ENCODE measurements at regions not wholly inside any gene's neighbourhood (a gene's known extent, or its start where the extent isn't known, plus 50 kb on each side); places are given as distances from the start of the nearest gene placed in this dataset.

DNA sequence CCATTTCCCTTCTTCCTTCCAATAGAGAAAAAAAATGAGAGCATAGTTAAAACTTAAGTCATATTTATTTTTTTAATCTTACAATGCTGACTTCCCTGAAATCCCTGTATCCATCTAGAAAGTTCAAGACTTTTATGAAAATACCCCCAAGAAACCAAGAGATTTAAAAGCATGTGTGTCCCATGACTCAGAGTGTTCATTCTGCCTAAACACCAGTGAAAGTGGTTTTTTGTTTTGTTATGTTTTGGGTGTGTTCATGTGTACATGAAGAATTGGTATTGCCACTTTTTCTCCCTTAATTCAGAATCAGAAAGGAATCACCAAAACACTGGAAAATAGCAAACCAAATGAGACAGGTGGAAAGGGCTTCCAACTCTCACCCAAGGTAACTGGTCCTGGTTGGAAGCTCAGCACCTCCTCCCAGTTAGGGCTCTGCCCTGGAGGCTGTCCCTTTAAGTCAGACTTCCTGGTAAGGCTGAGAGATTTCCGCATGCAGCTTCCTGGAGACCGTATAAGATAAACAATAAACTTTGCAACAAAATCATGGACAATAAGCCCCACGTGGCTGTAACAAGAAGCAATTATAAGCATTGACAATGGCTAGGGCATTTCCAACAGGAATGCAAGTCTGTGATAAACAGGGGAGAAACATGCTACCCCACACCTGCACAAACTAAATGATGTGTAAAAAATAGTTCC, 121.9 kb upstream of the ARHGEF3 start:
- DNase-seq, result peak; percentile 33

DNA sequence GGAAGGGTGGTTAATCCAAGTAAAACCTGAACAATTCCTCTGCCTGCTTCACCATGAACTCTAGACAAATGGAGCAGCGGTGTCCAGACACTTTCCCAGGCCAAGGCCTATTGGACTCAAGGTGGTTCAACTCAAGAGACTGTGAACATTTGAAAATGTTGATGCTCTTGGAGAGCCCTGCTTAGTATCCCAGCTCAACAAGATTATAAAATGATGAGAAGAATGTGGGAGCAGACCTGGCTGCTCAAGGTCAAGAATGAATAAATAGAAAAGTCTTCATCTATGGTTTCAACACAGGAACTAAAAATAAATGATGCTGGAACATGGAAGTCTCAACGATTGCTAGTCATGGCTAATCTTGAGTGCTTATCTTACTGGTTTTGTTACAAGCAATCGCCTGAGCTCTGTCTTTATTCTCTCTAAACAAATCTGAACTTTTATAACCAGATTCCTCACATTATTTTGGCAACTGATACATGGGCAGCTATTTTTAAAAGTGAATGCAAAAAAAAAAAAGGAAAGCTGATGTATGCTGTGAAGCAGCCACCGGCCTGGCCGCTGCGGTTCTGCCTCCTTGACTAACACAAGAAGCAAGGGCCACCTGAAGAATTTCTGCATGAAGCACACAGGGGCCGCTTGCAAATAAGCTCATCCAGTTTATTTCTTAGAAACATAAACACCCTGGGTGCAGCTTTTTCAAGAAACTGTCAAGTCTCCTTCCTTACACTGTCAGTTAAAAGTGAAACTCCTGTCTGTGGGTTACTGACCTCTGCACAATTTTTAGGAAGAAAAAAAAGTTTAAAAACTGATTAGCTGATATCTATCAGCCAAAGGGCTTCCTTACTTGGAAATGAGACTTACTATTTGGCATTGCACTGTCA, 120.1 kb upstream of the ARHGEF3 start:
- DNase-seq, result peak; percentile 18

DNA sequence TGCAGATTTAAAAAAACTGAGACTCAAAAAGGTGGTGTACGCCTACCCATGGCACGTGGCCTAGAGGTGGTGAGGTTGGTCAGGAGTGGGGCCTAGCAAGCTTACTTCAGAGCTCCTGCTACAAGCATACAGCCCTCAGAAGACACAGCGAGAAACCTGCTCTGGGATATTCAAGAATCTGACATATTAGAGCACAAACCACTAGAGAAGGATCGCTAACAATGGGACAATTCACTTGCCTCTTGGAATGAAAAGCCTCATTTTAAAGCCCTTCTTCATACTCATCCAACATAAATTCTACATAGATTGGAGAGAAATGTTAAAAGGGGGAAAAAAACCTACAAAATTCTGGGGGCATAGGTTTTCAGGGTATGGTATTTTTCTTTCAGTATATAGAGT, 118.0 kb upstream of the ARHGEF3 start:
- no peak for DNase-seq

DNA sequence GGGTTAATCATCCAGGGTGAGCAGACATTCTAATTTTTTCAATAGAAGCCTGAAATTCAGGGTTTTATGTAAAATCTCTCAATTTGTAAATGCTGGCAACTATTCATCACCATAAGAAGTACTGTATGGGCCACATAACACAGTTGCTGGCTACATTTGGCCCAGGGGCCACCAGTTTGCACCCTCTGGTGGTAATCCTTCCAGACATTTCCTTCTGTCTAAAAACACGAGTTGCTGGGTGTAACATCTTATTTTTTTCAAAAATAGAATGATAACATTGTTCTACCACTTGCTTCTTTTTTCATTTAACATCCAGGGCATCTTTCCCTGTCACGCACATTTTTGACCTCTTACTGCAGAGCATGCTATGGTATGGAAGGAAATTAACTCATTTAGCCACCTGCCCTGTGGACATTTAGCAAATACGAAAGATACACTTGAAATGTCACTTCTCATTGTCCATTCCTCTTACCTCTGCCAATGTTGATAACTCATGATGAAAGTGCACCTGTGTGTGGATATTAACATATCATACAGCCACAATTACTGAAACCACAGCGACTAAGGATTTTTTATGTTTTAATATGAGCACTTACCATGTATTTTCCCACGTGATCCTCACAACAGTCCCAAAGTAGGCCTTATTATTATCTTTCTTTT, 117.5 kb upstream of the ARHGEF3 start:
- no peak for DNase-seq

GRCh38 chr3:56918111-56918568, 116.4 kb upstream of the ARHGEF3 start:
- peak; percentile 72 for DNase-seq

GRCh38 chr3:56917361-56918110, 115.8 kb upstream of the ARHGEF3 start:
- no peak for DNase-seq

DNA sequence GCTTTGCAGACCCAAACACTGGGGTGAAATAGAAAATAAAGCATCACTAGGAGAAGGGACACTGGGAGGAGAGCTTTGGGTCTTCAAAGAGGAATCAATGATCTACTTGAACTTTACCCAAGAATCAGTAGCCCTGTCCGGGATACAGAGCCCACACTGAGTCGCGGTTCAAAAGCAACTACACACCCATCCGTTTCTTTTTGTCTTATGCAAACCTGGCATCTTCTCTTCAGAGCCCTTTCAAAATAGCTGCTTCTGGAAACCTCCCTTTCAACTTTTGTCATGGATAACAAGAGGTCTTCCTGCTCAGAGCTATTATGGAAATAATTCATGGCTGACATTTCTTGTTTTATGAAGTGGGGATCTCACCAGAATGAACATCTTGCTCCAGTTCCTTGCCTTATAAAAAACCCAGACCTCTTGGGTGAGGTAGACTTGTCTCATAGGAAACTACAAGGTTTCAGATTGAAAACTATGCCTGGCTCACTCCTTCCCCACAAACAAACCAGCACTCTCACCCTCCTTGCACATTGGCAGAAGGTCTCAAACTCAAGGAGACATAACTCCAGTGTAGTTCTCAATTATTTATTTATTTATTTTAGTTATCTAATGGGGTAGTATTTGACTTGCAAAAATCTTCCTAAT, 115.1 kb upstream of the ARHGEF3 start:
- DNase-seq, result no peak

DNA sequence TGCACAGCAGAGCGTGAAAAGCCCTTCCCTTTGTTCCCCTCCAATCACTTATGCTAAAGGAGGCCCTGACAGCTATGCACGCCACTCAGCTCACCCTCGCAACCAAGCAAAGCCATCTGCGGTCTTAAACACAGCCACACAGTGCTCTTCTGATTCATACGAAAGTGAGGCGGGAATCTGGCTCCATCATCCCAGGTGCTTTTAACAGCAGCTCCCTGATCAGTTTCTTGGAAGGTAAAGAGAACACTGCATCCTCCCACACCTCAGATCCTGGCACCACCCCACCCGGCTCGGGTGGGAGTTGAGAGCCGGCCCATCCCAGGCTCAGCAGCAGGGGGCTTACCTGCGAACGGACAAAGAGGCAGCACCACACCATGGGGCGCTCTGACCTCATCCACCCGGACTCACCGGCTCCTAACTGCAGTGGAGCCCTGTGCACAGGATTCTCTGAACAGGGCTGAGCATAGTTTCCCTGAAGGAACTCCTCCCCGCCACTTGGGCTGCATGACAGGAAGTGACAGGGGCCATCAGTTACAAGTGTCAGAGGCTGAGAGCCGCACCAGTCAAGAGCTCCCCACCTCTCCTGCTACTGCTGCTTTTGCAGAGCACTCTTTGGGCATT, 114.3 kb upstream of the ARHGEF3 start:
- peak; percentile 69 for DNase-seq

DNA sequence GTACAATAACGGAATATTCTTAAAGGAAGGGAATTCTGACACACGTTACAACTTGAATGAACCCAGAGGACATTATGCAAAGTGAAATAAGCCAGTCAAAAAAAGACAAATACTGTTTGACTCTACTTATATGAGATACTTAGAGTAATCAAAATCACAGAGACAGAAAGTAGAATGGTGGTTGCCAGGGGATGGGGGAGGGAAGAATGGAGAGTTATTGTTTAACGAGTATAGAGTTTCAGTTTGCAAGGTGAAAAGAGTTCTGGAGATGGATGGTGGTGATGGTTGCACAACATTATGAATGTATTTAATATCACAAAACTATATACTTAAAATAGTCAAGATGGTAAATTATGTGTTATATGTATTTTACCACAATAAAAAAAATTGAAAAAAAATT, 112.9 kb upstream of the ARHGEF3 start:
- peak; percentile 25 for DNase-seq

DNA sequence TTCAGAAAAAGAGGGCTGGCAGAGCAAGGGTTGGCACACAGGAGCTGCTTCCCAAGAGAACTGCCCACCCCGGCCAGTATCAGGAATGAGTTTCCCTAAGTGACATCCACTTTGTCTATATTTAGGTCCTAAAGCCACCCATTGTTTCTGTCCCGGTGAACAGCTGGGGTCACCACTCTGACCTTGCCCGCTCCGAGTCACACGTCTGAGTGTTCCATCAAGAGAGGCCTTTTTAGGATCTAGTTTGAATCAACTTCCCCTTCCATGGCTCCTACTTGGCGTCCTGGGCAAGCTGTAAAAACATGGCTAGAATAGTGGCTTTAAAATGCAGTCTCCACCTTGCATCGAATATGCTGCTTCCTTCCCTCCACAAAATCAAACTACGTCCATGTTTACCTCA, 109.6 kb upstream of the ARHGEF3 start:
- no peak for DNase-seq

GRCh38 chr3:56909349-56909748, 107.6 kb upstream of the ARHGEF3 start:
- no peak for DNase-seq

DNA sequence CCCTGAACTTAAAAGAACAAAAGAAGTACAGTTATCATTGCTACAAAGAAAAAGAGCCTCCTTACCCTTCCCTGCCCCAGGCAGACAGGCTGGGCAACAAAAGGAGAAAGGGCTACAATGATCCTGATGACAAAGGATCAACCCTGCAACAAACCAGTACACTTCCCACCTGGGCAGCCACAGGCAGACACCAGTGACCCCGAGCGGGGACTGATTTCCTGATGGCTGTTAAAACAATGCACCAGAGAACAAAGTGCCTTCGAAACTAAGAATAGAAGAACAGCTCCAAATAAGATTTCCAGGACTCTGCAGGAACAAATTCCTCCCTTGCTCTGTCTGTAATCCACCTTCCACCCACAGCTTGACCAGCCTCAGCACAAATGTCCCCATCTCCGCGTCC, 106.3 kb upstream of the ARHGEF3 start:
- DNase-seq, result no peak

- DNase-seq, result no peak
These were observed 102.9 kb upstream of the ARHGEF3 start for GRCh38 chr3:56904552-56905215.

DNA sequence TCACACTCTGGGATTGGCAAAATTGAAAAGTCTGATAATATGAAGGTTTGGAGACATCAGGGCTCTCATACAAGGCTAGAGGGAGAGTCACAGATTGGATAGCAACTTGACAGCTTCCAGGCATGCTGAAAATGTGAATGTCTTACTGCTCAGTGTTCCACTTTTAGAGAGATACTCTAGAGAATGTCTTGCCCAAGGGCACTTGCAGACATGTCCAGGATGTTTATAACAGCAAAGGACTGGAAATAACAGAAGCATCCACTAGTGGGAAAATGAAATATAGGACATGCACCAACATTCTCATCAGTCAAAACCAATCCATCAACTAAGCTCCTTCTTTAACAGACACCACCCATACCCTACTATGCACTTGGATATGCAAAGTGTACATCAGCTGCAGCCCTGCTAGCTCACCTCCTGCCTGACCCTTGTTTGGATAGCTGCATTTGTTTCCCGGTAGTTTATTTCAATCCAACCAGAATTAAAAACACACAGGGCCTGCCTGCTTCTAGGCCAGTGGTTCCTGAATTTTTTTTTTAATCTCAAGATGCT, 101.6 kb upstream of the ARHGEF3 start:
- DNase-seq, result no peak

DNA sequence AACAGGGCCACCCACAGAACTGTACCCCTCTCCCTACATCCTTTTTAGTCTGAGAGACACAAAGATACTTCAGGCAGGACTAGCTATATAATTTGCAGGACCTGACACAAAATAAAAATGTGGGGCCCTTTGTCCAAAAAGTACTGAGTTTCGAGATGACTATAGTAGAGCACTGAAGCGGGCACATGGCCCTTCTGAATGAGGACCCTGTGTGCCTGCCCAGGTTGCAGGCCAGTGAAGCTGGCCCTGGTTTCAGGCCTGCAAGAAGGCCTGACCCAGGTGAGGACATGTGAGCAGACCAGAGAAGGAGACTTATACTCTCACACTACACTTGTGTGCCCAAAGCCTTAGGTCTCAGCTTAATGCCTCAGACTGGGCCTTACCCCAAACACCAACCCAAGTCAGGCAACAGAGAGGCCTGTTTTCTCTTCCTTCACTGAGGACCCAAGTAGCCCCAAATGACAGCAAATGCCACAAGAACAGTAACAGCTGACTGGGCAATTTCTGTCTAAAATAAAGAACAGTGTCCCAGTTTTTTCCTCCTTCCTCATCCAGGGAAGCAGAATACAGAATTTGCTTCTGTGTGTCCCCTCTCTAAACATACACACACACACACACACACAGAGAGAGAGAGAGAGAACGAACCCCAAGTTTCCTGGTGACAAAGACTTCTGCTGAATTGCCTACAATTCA, 100.9 kb upstream of the ARHGEF3 start:
- DNase-seq, result no peak

- no peak for DNase-seq
These were observed 99.1 kb upstream of the ARHGEF3 start for GRCh38 chr3:56900801-56901200.

- DNase-seq, result no peak
These were observed 98.1 kb upstream of the ARHGEF3 start for GRCh38 chr3:56899851-56900250.

- DNase-seq, result no peak
These were observed 97.3 kb upstream of the ARHGEF3 start for GRCh38 chr3:56899078-56899477.

GRCh38 chr3:56896357-56896756, 94.6 kb upstream of the ARHGEF3 start:
- no peak for DNase-seq

DNA sequence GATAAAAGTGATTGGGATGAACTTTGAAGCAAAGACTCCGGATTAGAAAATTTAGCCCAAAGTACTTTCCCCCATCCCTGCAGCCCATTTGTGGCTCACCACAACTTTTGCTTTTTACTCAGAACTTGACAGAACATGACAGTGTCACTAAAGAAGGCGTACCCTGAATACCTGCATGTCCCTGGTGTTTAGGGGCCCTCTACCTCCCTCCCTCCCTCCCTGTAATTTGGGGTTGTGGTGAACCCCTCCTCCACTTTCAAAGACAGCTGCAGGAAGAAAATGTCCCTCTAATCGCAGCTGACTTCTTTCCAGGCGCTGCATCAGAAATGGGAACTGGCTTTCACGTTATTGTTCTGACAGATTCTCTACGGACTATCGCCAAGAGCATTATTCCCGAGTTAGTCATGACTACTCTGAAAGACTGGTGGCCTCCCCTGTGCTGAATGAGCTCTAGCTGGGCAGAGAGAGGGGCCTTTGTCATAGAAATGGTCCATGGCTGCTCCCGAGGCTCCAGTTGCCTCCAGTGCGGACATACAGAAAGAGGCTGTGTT, 93.2 kb upstream of the ARHGEF3 start:
- no peak for DNase-seq
